Activated CD8-positive, alpha-beta T cell treated with anti-CD3 and anti-CD28 coated beads for 36 hours (primary cell): ENCODE measurements at regions not wholly inside any gene's neighbourhood (a gene's known extent, or its start where the extent isn't known, plus 50 kb on each side); places are given as distances from the start of the nearest gene placed in this dataset.

Experiments used
- ATAC-seq: fragments of 200-7000 bp; cut with Tn5 transposase; one replicate; pipeline ENCODE4 v1.10.0; 2021; ENCODE audit warnings: mild to moderate bottlenecking, moderate library complexity
- CTCF ChIA-PET: fragments of 350-600 bp; sonication (Branson Sonifier 250); formaldehyde crosslinking; loops from one replicate; lab custom pipeline; 2021; ENCODE audit warnings: antibody characterized with exemption; lab: Charles Lee
- POLR2A ChIA-PET: fragments of 350-600 bp; sonication (Branson Sonifier 250); formaldehyde crosslinking; loops from one replicate; lab custom pipeline; 2021; ENCODE audit warnings: antibody characterized with exemption; lab: Charles Lee
- DNase-seq: peaks from one replicate; pipeline ENCODE4 v3.0.0-alpha.2; 2020
- H3K27ac Mint-ChIP-seq: one replicate; pipeline ENCODE4 v1.8.0; 2021; ENCODE audit warnings: mild to moderate bottlenecking, mixed read lengths
- H3K27me3 Mint-ChIP-seq: one replicate; pipeline ENCODE4 v1.8.0; 2021; ENCODE audit warnings: mixed read lengths
- H3K36me3 Mint-ChIP-seq: one replicate; pipeline ENCODE4 v1.8.0; 2021; ENCODE audit warnings: low read depth, mixed read lengths
- H3K4me1 Mint-ChIP-seq: one replicate; pipeline ENCODE4 v1.8.0; 2021; ENCODE audit warnings: low read depth, mixed read lengths
- H3K4me3 Mint-ChIP-seq: one replicate; pipeline ENCODE4 v1.8.0; 2021; ENCODE audit warnings: mild to moderate bottlenecking, moderate library complexity, mixed read lengths
- H3K9me3 Mint-ChIP-seq: one replicate; pipeline ENCODE4 v1.8.0; 2021; ENCODE audit warnings: mixed read lengths
- intact Hi-C: fragments of 100-400 bp; cut with micrococcal nuclease; formaldehyde crosslinking; loops from one replicate; pipeline ENCODE4 v1.10.0; 2022
- TF ChIP-seq, protein P1 (sequence below): fragments of 200-600 bp; IDR thresholded peaks from one replicate; pipeline ENCODE4 v1.8.0; 2022; ENCODE audit warnings: antibody characterized with exemption, mild to moderate bottlenecking

DNA sequence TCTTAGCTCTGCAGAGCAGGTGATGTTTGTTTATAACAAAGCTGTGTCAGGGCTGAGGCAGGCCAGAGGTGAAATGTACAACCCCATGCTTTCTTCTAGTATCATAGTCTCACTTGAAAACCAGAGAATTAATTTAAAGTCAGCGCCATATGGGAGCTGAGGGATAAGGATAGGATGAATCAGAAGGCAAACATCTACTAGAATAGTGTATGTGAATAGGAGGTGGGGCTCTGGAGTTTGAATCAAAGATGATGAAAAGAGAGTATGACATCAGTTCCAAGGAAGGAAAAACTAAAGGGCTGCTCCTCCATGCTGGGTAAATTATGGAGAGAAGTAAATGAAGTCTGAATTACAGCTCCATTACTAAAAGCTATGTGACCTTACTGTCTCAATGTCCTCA, 441.5 kb downstream of the RASEF start:
- Mint-ChIP-seq H3K27ac (no peak overlapping the region), H3K4me3 (no peak overlapping the region), H3K36me3 (no peaks in the 10 kb centered on the region), H3K4me1 (no peaks in the 10 kb centered on the region), H3K9me3 (no peaks in the 10 kb centered on the region), H3K27me3 (no peaks in the 10 kb centered on the region)
- TF ChIP-seq, protein P1, sequence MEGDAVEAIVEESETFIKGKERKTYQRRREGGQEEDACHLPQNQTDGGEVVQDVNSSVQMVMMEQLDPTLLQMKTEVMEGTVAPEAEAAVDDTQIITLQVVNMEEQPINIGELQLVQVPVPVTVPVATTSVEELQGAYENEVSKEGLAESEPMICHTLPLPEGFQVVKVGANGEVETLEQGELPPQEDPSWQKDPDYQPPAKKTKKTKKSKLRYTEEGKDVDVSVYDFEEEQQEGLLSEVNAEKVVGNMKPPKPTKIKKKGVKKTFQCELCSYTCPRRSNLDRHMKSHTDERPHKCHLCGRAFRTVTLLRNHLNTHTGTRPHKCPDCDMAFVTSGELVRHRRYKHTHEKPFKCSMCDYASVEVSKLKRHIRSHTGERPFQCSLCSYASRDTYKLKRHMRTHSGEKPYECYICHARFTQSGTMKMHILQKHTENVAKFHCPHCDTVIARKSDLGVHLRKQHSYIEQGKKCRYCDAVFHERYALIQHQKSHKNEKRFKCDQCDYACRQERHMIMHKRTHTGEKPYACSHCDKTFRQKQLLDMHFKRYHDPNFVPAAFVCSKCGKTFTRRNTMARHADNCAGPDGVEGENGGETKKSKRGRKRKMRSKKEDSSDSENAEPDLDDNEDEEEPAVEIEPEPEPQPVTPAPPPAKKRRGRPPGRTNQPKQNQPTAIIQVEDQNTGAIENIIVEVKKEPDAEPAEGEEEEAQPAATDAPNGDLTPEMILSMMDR, result no peak
- ATAC-seq (no peak), DNase-seq (no peak)
- intact Hi-C loops, result no loop called here
- ChIA-PET CTCF (no interaction called here), POLR2A (no interaction called here)

DNA sequence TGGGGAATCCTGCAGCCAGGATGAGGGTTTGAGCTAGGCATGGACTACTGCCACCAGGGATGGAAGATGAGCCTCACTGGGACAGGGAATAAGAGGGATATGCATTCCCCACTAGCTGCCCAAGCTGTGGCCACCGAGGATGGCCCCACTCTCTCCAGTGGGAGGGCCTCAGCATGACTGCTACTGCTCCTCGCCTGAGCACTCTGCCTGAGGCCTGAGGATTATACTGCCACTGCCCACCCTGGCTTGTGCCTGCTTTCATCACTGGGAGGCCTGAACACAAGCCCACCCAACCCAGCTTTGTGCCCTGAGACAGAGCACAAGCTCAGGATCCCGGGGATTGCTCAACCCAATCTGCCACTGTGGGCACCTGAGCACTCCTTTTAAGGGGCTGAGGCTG, 425.6 kb downstream of the RASEF start:
- Mint-ChIP-seq H3K27ac (no peak overlapping the region), H3K9me3 (peaks cover 22% of the 10 kb centered on the region), H3K36me3 (no peaks in the 10 kb centered on the region), H3K27me3 (no peaks in the 10 kb centered on the region), H3K4me1 (no peaks in the 10 kb centered on the region), H3K4me3 (no peak overlapping the region)
- intact Hi-C loops, result no loop called here
- DNase-seq, result no peak
- ChIA-PET CTCF (no interaction called here), POLR2A (no interaction called here)
- TF ChIP-seq, protein P1, result no peak
- ATAC-seq, result no peak

GRCh38 chr9:82645600-82645999, 417.3 kb downstream of the RASEF start:
- H3K36me3 Mint-ChIP-seq, result no peaks in the 10 kb centered on the region
- intact Hi-C loops, result no loop called here
- ChIA-PET CTCF (no interaction called here), POLR2A (no interaction called here)
- no peak overlapping the region for H3K4me3 Mint-ChIP-seq
- DNase-seq (no peak), ATAC-seq (no peak)
- no peaks in the 10 kb centered on the region for H3K27me3 Mint-ChIP-seq
- TF ChIP-seq, protein P1, result no peak
- no peaks in the 10 kb centered on the region for H3K4me1 Mint-ChIP-seq
- H3K27ac Mint-ChIP-seq, result no peak overlapping the region
- H3K9me3 Mint-ChIP-seq, result peaks cover 8% of the 10 kb centered on the region

DNA sequence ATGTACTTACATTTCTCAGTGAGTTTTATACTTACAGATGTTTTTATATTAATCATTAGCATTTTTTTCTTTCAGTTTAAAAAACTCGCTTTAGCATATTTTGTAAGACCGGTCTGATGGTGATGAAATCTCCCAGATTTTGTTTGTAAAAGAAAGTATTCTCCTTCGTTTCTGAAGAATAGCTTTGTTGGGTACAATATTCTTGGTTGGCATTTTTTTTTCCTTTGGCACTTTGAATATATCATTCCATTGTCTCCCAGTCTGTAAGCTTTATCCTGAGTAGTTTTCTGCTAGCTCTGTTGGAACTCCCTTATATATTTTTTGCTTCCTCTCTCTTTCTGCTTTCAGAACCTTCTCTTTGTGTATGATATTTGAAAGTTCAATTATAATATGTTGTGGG, 412.6 kb downstream of the RASEF start:
- ATAC-seq, result no peak
- TF ChIP-seq, protein P1, result no peak
- ChIA-PET POLR2A (no interaction called here), CTCF (no interaction called here)
- H3K27me3 Mint-ChIP-seq, result no peaks in the 10 kb centered on the region
- H3K27ac Mint-ChIP-seq, result no peak overlapping the region
- peaks cover 15% of the 10 kb centered on the region for H3K9me3 Mint-ChIP-seq
- no peak overlapping the region for H3K4me3 Mint-ChIP-seq
- no peaks in the 10 kb centered on the region for H3K36me3 Mint-ChIP-seq
- intact Hi-C loops, result no loop called here
- H3K4me1 Mint-ChIP-seq, result no peaks in the 10 kb centered on the region
- DNase-seq, result no peak

DNA sequence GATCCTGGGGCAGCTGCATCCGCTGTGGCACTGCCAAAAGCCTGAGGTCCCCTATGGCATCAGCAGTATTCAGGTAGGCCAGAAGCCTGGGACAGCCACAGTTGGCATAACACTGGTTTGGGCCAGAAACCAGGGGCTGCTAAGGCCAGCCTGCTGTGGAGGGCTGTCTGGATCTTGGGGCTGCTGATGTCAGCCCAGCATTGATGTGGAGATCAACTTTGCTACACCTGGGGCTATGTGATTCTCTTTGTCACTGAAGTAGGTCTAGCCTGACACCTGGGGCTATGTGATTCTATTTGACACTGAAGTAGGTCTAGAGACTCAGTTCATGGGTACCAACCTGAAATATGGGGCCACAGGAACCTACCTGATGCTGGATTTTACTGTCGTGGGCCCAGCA, 411.5 kb downstream of the RASEF start:
- DNase-seq (no peak), ATAC-seq (no peak)
- H3K9me3 Mint-ChIP-seq, result peaks cover 15% of the 10 kb centered on the region
- no peaks in the 10 kb centered on the region for H3K27me3 Mint-ChIP-seq
- no peak overlapping the region for H3K27ac Mint-ChIP-seq
- intact Hi-C loops, result no loop called here
- H3K36me3 Mint-ChIP-seq, result no peaks in the 10 kb centered on the region
- TF ChIP-seq, protein P1, result no peak
- ChIA-PET POLR2A (no interaction called here), CTCF (no interaction called here)
- H3K4me1 Mint-ChIP-seq, result no peaks in the 10 kb centered on the region
- H3K4me3 Mint-ChIP-seq, result no peak overlapping the region
